HG03108 (cell line): ENCODE measurements at regions not wholly inside any gene's neighbourhood (a gene's known extent, or its start where the extent isn't known, plus 50 kb on each side); places are given as distances from the start of the nearest gene placed in this dataset.
"Not testable (repeated sequence)": the region's sequence is repeated elsewhere in the genome, so short reads cannot be mapped to it uniquely, and the experiment has no call there.

Experiments
- ATAC-seq: cut with Tn5 transposase; IDR thresholded peaks from one replicate; pipeline ENCODE4 v1.9.1; 2021; ENCODE audit warnings: moderate library complexity; ENCODE audit not compliant: unreplicated experiment

- ATAC-seq = no peak
Observed at GRCh38 chr1:230591678-230592077, 50.6 kb upstream of the COG2 start.

- ATAC-seq = no peak
Observed at GRCh38 chr1:230589951-230590350, 52.3 kb upstream of the COG2 start.

GRCh38 chr1:230588323-230588746 lies 53.9 kb upstream of the COG2 start:
- ATAC-seq = no peak

- ATAC-seq = no peak
Observed at GRCh38 chr1:230587061-230587460, 55.2 kb upstream of the COG2 start.

GRCh38 chr1:230584660-230585059 lies 57.6 kb upstream of the COG2 start:
- no peak for ATAC-seq

GRCh38 chr1:230581446-230582079 lies 60.7 kb upstream of the COG2 start:
- ATAC-seq = no peak

GRCh38 chr1:230578616-230579015 lies 63.7 kb upstream of the COG2 start:
- ATAC-seq = no peak

- ATAC-seq = no peak
Observed at GRCh38 chr1:230577537-230577936, 64.7 kb upstream of the COG2 start.

GRCh38 chr1:230575886-230576500 lies 66.3 kb upstream of the COG2 start:
- ATAC-seq = no peak

- no peak for ATAC-seq
Observed at GRCh38 chr1:230574502-230574901, 67.8 kb upstream of the COG2 start.

- ATAC-seq = no peak
Observed at GRCh38 chr1:230573658-230574057, 68.6 kb upstream of the COG2 start.

- ATAC-seq = no peak
Observed at GRCh38 chr1:230572121-230573105, 69.9 kb upstream of the COG2 start.

GRCh38 chr1:230570724-230571360 lies 71.4 kb upstream of the COG2 start:
- no peak for ATAC-seq

- ATAC-seq = no peak
Observed at GRCh38 chr1:230569201-230569600, 73.1 kb upstream of the COG2 start.

- no peak for ATAC-seq
Observed at GRCh38 chr1:230568676-230569075, 73.6 kb upstream of the COG2 start.

GRCh38 chr1:230568008-230568407 lies 74.3 kb upstream of the COG2 start:
- no peak for ATAC-seq

GRCh38 chr1:230567221-230567575 lies 75.1 kb upstream of the COG2 start:
- ATAC-seq = no peak

- not testable (repeated sequence) for ATAC-seq
Observed at GRCh38 chr1:230566532-230567220, 75.6 kb upstream of the COG2 start.

- ATAC-seq = no peak
Observed at GRCh38 chr1:230565141-230565540, 77.1 kb upstream of the COG2 start.

- ATAC-seq = no peak
Observed at GRCh38 chr1:230563591-230563990, 78.7 kb upstream of the COG2 start.

GRCh38 chr1:230561570-230561969 lies 80.7 kb upstream of the COG2 start:
- no peak for ATAC-seq
